Activated naive CD8-positive, alpha-beta T cell (primary cell): ENCODE measurements at regions not wholly inside any gene's neighbourhood (a gene's known extent, or its start where the extent isn't known, plus 50 kb on each side); places are given as distances from the start of the nearest gene placed in this dataset.
"Not testable (repeated sequence)": the region's sequence is repeated elsewhere in the genome, so short reads cannot be mapped to it uniquely, and the experiment has no call there.

Experiments used
- H3K27ac Mint-ChIP-seq: one replicate; pipeline ENCODE4 v1.8.0; 2021; ENCODE audit warnings: mixed read lengths
- H3K27me3 Mint-ChIP-seq: one replicate; pipeline ENCODE4 v1.8.0; 2021; ENCODE audit warnings: mixed read lengths
- H3K36me3 Mint-ChIP-seq: one replicate; pipeline ENCODE4 v1.8.0; 2021; ENCODE audit warnings: mixed read lengths
- H3K4me1 Mint-ChIP-seq: one replicate; pipeline ENCODE4 v1.8.0; 2021; ENCODE audit warnings: low read depth, mixed read lengths
- H3K4me3 Mint-ChIP-seq: one replicate; pipeline ENCODE4 v1.8.0; 2021; ENCODE audit warnings: mild to moderate bottlenecking, mixed read lengths
- H3K9me3 Mint-ChIP-seq: one replicate; pipeline ENCODE4 v1.8.0; 2021; ENCODE audit warnings: low read depth, mixed read lengths

DNA sequence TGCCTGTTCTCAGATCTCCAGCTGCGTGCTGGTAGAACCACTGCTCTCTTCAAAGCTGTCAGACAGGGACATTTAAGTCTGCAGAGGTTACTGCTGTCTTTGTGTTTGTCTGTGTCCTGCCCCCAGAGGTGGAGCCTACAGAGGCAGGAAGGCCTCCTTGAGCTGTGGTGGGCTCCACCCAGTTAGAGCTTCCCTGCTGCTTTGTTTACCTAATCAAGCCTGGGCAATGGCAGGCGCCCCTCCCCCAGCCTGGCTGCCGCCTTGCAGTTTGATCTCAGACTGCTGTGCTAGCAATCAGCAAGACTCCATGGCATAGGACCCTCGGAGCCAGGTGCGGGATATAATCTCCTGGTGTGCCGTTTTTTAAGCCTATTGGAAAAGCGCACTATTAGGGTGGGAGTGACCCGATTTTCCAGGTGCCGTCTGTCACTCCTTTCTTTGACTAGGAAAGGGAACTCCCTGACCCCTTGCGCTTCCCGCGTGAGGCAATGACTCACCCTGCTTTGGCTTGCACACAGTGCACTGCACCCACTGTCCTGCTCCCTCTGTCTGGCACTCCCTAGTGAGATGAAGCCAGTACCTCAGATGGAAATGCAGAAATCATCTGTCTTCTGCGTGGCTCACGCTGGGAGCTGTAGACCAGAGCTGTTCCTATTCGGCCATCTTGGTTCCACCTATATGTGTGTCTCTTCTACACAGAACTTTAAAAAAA lies 355.1 kb downstream of the SUCLG1 start:
- not testable (repeated sequence) for H3K9me3 Mint-ChIP-seq

DNA sequence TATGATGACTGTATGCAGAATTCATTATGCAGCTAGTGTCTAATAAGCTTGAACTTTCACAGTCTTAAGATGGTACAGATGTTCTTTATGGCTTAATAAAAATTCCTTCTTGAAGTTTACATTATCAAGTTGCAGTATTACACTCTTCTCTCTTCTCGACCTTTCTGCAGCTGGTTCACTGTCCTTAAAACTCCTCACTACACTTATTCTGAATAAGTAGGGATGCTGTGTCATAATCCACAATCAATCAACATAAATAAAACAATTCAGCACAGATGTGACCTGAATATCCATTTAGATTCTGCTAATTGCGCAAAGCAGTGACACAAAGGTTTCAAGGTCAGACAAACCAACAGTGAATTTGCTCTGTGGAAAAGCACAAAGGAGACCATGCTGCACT lies 356.8 kb downstream of the SUCLG1 start:
- Mint-ChIP-seq H3K27ac (no peak overlapping the region), H3K4me3 (no peak overlapping the region), H3K4me1 (no peaks in the 10 kb centered on the region), H3K36me3 (peaks cover 4% of the 10 kb centered on the region), H3K27me3 (peaks cover 1% of the 10 kb centered on the region), H3K9me3 (peaks cover 5% of the 10 kb centered on the region)

More for the DNA sequence above, 355.1 kb downstream of the SUCLG1 start:
- not testable (repeated sequence) for H3K27ac Mint-ChIP-seq, H3K4me3 Mint-ChIP-seq, H3K27me3 Mint-ChIP-seq, H3K4me1 Mint-ChIP-seq, H3K36me3 Mint-ChIP-seq

DNA sequence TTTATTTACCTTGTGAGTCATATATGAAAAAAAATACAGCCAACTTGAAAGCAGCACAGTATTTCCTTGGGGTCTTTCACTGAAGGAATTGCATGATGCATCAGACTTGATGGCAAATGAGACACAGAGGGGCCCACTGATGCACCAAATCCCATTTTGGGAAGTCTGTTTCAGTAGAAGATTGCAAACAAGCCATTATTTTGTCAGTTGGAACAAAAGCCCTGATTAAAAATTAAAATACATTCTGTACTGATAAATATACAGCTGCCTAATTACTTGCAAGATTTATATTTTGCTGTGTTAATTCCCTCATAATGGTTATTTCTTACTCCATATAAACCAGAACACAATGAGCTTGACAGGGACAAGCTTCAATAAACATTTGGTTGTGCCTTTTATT lies 370.4 kb downstream of the SUCLG1 start:
- no peaks in the 10 kb centered on the region for H3K9me3 Mint-ChIP-seq
- peaks cover 13% of the 10 kb centered on the region for H3K27me3 Mint-ChIP-seq
- H3K4me3 Mint-ChIP-seq, result no peak overlapping the region
- no peaks in the 10 kb centered on the region for H3K36me3 Mint-ChIP-seq
- no peaks in the 10 kb centered on the region for H3K4me1 Mint-ChIP-seq
- no peak overlapping the region for H3K27ac Mint-ChIP-seq

DNA sequence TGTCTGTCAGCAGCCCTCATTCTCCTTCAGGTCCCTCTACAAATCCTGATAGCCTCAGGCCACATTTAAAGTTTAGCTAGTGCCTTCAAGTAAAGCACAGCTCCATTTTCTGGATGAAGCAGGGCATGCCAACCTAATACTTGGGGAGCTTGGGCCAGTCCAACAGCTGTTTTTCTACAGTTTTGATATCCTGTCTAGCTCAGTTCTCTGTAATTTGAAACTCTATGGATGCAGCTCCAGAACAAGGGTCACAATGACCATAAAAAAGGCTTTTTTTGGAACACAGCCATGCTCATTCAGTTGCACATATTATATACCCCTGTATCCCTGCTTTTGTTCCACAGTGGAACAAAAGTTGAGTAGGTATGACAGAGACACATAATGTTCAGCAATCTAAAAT lies 373.5 kb downstream of the SUCLG1 start:
- Mint-ChIP-seq H3K4me1 (no peaks in the 10 kb centered on the region), H3K27ac (no peak overlapping the region), H3K27me3 (peaks cover 13% of the 10 kb centered on the region), H3K9me3 (no peaks in the 10 kb centered on the region), H3K4me3 (no peak overlapping the region), H3K36me3 (no peaks in the 10 kb centered on the region)

DNA sequence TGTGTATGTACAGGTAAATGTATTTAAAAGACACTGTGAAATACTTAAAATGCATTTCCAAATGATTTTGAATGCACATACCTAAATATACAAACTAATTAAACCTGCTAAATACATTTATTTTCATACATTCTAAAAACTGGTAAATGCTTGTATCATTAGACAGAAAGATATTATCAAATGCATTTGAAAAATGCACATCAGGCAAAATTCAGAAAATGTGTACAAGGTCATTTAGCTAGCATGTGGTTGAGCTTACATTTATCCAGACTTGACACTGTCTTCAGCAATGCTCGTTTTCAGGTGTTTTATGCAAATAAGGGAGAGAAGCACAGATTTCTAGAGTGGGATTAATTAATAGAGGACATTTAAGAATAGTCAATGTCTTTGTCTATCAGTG lies 374.2 kb downstream of the SUCLG1 start:
- Mint-ChIP-seq H3K36me3 (no peaks in the 10 kb centered on the region), H3K27me3 (peaks cover 15% of the 10 kb centered on the region), H3K4me1 (no peaks in the 10 kb centered on the region), H3K4me3 (no peak overlapping the region), H3K9me3 (no peaks in the 10 kb centered on the region), H3K27ac (no peak overlapping the region)

DNA sequence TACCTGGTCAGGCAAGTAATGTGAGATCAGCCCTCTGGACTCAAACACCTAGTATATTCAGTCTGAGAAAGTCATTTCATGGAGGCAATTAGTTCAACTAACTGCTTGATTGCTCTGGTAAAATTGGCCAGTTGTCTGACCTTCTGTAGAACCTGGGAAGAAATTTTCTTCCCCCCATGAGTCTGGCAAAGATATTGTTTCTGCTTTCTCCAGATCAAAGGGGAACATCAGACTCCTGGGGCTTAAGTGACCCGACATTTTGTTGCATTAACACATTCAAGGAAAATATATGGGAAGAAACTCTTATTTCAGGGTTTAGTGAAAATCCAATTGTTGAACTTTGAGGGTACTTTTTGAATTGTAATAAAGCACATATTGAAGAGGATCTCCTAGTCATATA lies 375.1 kb downstream of the SUCLG1 start:
- Mint-ChIP-seq H3K27ac (no peak overlapping the region), H3K9me3 (no peaks in the 10 kb centered on the region), H3K36me3 (no peaks in the 10 kb centered on the region), H3K4me3 (no peak overlapping the region), H3K4me1 (no peaks in the 10 kb centered on the region), H3K27me3 (peaks cover 13% of the 10 kb centered on the region)

DNA sequence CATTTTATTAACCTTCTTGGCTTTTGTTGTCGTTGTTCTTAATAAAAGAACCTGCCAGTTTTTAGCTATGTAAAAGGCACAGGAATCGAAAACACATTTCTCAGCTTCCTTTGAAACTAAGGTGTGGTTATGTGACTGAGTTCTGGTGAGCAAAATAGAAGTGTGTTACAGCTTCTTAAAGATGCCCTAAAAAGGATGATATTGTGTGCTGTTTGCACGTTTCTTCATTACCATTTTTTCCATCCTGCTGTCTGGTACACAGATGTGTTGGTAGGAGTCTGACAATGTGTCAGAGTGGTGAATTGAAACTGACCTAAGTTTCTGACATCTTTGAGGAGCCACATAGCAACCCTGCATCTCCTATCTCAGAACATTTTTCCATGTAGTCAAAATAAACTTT lies 380.6 kb downstream of the SUCLG1 start:
- no peaks in the 10 kb centered on the region for H3K4me1 Mint-ChIP-seq

DNA sequence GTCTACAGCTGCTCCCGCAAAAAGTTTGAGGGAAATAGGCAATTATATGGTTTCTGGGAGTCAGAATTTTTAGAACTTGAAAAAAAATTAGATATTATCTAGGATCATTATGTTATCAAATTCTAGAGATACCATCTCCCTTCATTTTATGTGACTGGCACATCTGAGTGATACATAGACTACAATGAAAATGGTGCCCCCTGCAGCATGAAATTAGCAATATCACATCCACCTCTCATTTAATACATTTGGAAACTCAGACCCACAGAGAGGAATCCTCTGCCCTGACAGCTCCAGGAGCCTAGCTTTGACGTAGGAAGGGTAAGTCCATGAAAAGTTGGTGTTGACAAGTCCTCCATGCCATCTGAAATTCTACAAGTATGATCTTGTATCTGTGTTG lies 381.6 kb downstream of the SUCLG1 start:
- no peaks in the 10 kb centered on the region for H3K36me3 Mint-ChIP-seq
- H3K9me3 Mint-ChIP-seq, result no peaks in the 10 kb centered on the region
- no peak overlapping the region for H3K4me3 Mint-ChIP-seq
- peaks cover 4% of the 10 kb centered on the region for H3K27me3 Mint-ChIP-seq
- no peak overlapping the region for H3K27ac Mint-ChIP-seq
- H3K4me1 Mint-ChIP-seq, result no peaks in the 10 kb centered on the region

More for the DNA sequence above, 380.6 kb downstream of the SUCLG1 start:
- Mint-ChIP-seq H3K27ac (no peak overlapping the region), H3K36me3 (no peaks in the 10 kb centered on the region), H3K4me3 (no peak overlapping the region), H3K9me3 (no peaks in the 10 kb centered on the region), H3K27me3 (peaks cover 4% of the 10 kb centered on the region)

DNA sequence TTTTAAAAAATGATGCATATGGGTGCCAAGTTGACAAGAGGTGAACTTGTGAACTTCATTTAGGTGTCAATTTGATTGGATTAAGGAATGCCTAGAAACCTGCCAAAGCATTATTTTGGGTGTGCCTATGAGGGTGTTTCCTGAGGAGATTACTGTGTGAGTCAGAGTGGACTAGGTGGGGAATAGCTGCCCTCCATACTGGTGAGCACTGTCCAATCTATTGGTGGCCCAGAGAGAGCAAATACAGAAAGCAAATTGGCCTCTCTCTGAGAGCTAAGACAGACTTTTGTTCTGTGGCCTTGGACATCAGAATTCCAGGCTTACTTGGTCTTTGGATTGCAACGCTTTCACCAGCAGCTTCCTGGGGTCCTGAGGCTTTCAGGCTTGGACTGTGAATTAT lies 388.0 kb downstream of the SUCLG1 start:
- peaks cover 2% of the 10 kb centered on the region for H3K27me3 Mint-ChIP-seq
- H3K27ac Mint-ChIP-seq, result no peak overlapping the region
- H3K9me3 Mint-ChIP-seq, result no peaks in the 10 kb centered on the region
- H3K4me3 Mint-ChIP-seq, result no peak overlapping the region
- H3K36me3 Mint-ChIP-seq, result no peaks in the 10 kb centered on the region
- no peaks in the 10 kb centered on the region for H3K4me1 Mint-ChIP-seq

DNA sequence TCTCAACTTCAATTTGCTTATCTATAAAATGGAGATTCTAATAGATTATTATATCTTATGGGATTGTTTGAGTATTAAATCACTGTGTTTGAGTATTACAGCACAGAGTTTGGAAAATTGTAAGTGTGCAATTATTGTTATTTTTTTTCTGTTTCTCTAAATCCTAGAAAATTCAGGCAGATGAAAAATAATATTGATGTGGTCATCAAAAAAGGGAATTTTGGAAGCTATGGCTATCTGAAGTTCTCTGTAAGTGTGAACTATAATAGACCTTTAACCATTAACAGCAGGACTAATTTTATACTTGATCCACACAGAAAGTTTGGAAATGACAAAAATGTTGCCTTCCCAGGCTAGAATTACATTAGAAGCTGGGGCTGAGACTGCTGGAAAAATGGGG lies 393.2 kb downstream of the SUCLG1 start:
- H3K9me3 Mint-ChIP-seq, result no peaks in the 10 kb centered on the region
- peaks cover 7% of the 10 kb centered on the region for H3K27me3 Mint-ChIP-seq
- no peak overlapping the region for H3K27ac Mint-ChIP-seq
- no peaks in the 10 kb centered on the region for H3K36me3 Mint-ChIP-seq
- H3K4me1 Mint-ChIP-seq, result no peaks in the 10 kb centered on the region
- H3K4me3 Mint-ChIP-seq, result no peak overlapping the region

DNA sequence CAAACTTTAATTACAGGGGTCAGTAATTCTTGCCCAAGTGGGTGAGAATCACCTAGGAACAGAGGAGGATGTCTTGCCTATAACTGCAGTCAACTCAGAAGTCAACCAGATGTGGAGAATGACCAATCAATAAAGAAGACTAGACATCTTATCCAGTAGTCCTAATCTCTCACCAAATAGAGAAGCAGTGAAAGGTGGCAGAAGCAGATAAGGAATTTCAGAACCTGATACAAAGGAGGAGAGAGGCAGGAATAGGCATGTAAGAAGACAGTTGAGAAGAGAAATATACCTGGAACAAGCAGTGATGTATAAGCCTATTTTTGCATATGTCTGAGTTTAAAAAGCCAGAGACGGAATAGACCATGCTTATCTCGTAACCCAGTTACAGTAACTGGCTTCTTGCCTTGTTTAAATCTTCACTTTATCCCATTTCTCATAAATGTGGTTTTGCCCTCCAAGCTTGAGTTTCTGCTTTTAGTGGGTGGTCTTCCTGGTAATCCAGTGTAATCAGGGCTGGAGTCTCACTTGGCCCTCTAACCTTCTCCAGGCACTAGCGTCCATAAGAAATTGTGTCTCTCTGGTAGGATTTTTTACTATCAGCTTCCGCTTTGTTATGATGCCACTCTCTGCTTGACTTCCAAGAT lies 401.0 kb downstream of the SUCLG1 start:
- Mint-ChIP-seq H3K4me1 (no peaks in the 10 kb centered on the region), H3K27me3 (peaks cover 8% of the 10 kb centered on the region), H3K27ac (no peak overlapping the region), H3K4me3 (no peak overlapping the region), H3K36me3 (no peaks in the 10 kb centered on the region), H3K9me3 (no peaks in the 10 kb centered on the region)

DNA sequence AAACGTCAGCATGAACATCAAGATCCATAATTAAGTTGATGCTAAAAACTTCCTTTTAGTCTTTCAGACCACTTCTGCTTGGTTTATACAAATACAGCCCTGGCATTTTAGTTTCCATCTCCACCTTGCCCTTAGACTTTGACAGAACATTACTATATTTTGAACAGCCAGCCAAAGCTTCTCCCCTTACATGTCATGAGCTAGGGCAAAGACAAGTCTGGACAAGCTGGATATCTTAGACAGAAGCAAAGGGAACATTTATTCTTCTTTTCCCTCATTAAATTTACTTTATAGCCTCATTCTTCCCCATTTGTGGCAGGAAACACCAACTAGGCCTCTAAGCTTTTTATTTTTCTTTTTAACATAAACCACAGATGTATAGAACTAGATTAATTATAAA lies 403.3 kb downstream of the SUCLG1 start:
- Mint-ChIP-seq H3K9me3 (no peaks in the 10 kb centered on the region), H3K36me3 (no peaks in the 10 kb centered on the region)

DNA sequence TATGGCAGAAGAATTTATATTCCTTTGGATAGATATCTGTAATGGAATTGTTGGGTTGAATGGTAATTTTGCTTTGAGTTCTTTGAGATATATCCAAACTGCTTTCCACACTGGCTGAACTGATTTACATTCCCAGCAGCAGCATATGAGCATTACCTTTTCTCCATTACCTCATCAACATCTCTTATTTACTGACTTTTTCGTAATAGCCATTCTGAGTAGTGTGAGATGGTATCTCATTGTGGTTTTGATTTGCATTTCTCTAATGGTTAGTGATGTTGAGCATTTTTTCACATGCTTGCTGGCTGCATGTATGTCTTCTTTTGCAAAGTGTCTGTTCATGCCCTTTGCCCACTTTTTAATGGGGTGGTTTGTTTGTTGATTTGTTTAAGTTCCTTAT lies 404.5 kb downstream of the SUCLG1 start:
- H3K9me3 Mint-ChIP-seq, H3K27ac Mint-ChIP-seq, H3K27me3 Mint-ChIP-seq, H3K4me3 Mint-ChIP-seq, H3K36me3 Mint-ChIP-seq, H3K4me1 Mint-ChIP-seq: not testable (repeated sequence)

More for the DNA sequence above, 403.3 kb downstream of the SUCLG1 start:
- no peaks in the 10 kb centered on the region for H3K4me1 Mint-ChIP-seq
- H3K27ac Mint-ChIP-seq, result no peak overlapping the region
- peaks cover 2% of the 10 kb centered on the region for H3K27me3 Mint-ChIP-seq
- H3K4me3 Mint-ChIP-seq, result no peak overlapping the region

DNA sequence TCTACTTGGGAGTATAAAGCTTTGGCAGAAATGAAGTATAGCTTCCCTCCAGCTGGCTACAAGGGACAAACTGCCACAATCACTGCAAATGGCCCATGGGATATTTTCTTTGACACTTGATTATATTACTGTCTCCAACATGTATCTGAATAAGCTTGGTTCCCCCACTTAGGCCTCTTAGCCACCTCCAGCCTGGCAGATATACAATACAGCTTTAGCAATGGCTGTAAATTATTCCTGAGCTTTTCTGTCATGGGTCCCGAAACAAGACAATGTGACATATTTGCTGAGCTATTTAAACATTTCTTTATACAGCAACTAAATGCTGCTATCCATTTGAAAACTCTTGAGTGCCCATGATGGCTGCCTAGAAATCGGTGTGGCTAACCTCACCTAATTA lies 406.2 kb downstream of the SUCLG1 start:
- Mint-ChIP-seq H3K27ac (no peak overlapping the region), H3K36me3 (no peaks in the 10 kb centered on the region), H3K4me3 (no peak overlapping the region), H3K4me1 (no peaks in the 10 kb centered on the region), H3K9me3 (no peaks in the 10 kb centered on the region), H3K27me3 (no peaks in the 10 kb centered on the region)

DNA sequence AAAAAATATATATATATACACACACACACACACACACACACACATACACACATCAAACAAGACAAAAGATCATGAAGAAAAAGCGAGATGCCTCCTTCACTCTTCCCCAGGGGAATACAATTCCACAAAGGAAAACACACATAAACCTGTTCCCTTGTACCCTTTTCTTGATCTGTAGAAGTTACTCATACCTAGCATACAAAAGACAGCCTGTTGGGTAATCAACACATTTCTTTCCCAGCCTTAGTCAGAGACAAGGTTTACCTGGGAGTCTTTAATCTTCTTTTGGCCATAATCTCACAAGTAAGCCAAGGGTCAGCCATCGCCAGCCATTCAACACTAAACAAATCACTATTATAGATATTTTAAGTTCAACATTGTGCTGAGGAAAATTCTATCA lies 407.0 kb downstream of the SUCLG1 start:
- H3K27ac Mint-ChIP-seq, result no peak overlapping the region
- H3K9me3 Mint-ChIP-seq, result no peaks in the 10 kb centered on the region
- no peaks in the 10 kb centered on the region for H3K36me3 Mint-ChIP-seq
- no peaks in the 10 kb centered on the region for H3K27me3 Mint-ChIP-seq
- no peak overlapping the region for H3K4me3 Mint-ChIP-seq
- H3K4me1 Mint-ChIP-seq, result no peaks in the 10 kb centered on the region

DNA sequence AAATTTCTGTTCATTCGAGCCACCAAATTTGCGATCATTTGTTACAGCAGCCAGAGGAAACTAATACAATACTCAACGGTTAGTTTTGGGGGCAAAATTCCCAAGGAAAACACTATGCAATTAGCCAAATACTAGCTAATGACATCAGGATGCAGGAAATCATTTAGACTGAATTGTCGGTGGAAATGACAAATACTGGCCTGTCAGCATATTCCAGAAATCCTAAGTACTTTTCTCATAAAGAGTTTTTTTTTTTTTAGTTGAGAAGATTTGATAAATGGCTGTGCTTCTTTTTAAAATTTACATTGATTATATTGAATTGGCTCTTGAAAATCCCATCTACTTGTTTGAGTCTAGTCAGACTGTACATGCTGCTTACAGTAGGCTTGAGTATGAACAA lies 410.1 kb downstream of the SUCLG1 start:
- H3K4me3 Mint-ChIP-seq, result no peak overlapping the region
- no peaks in the 10 kb centered on the region for H3K9me3 Mint-ChIP-seq
- H3K27me3 Mint-ChIP-seq, result no peaks in the 10 kb centered on the region
- H3K27ac Mint-ChIP-seq, result no peak overlapping the region
- H3K36me3 Mint-ChIP-seq, result no peaks in the 10 kb centered on the region
- no peaks in the 10 kb centered on the region for H3K4me1 Mint-ChIP-seq
